Neural progenitor cell (in vitro differentiated cells): ENCODE measurements at regions not wholly inside any gene's neighbourhood (a gene's known extent, or its start where the extent isn't known, plus 50 kb on each side); places are given as distances from the start of the nearest gene placed in this dataset.

Experiments used
- EZH2 ChIP-seq: fragments of 200-600 bp; sonication (generic); IDR thresholded peaks from 2 replicates; pipeline ENCODE4 v1.6.1; 2017; ENCODE audit warnings: antibody characterized with exemption, mild to moderate bottlenecking, moderate library complexity
- TF ChIP-seq, protein P1 (sequence below): fragments of 200-600 bp; sonication (generic); IDR thresholded peaks from 2 replicates; pipeline ENCODE4 v1.5.1; 2017; ENCODE audit warnings: antibody characterized with exemption, mild to moderate bottlenecking

GRCh38 chr15:47652328-47652727, 65.0 kb upstream of the SEMA6D start:
- TF ChIP-seq, protein P1, sequence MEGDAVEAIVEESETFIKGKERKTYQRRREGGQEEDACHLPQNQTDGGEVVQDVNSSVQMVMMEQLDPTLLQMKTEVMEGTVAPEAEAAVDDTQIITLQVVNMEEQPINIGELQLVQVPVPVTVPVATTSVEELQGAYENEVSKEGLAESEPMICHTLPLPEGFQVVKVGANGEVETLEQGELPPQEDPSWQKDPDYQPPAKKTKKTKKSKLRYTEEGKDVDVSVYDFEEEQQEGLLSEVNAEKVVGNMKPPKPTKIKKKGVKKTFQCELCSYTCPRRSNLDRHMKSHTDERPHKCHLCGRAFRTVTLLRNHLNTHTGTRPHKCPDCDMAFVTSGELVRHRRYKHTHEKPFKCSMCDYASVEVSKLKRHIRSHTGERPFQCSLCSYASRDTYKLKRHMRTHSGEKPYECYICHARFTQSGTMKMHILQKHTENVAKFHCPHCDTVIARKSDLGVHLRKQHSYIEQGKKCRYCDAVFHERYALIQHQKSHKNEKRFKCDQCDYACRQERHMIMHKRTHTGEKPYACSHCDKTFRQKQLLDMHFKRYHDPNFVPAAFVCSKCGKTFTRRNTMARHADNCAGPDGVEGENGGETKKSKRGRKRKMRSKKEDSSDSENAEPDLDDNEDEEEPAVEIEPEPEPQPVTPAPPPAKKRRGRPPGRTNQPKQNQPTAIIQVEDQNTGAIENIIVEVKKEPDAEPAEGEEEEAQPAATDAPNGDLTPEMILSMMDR, result no peak
- no peak for TF ChIP-seq EZH2
